ENCODE measurements at regions not wholly inside any gene's neighbourhood (a gene's known extent, or its start where the extent isn't known, plus 50 kb on each side); places are given as distances from the start of the nearest gene placed in this dataset.

DNA sequence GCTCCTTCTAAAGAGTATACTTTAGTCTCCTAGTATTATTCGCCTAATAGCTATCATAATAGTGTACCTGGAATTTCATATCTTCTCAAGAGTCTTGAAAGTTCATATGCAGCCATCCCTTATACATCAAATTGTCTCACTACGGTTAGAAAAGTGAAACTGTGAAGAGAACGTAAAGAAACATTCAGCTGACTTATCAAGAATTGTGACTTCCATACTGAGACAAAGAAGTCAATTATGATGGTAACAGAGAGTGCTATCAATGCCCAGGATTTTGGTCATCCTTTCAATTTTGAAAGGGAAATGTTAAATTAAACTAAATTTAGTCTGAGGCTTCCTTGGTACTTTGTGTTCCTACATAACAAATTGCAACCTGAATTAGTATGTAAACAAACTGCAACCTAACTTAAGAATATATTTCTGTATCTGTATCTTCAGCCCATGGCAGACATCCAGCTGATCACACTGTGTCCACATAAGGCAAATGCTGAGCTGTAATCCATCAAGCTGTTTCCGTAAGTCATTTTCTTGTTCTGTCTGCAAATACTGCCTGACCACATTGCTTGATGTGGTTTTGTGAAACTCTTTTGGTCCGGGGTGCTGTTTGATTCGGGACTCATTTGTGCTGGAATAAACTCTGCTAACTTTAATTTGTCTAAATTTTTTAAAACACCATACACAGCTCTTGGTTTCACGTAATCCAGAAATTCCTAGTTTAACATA is 469.6 kb downstream of the SI start:
- intact Hi-C loops (cut with micrococcal nuclease) = no loop called here
- Histone ChIP-seq H3K79me2 (ENCODE audit: insufficient read depth, low read length) (no peaks in the 10 kb centered on the region), H3K4me2 (ENCODE audit: low read length) (no peak overlapping the region), H3K9me2 (ENCODE audit: insufficient read depth) (no peaks in the 10 kb centered on the region; the same call in 1 of the 2 replicates), H3K9me3 (ENCODE audit: control insufficient read depth in 1 of 2, insufficient read depth in 1 of 2, low read depth in 1 of 2, low read length in 2 of 2) (no peaks in the 10 kb centered on the region), H3K27me3 (ENCODE audit: insufficient read depth, low read length) (no peaks in the 10 kb centered on the region), H3K9ac (ENCODE audit: low read length) (no peak overlapping the region), H4K20me1 (ENCODE audit: insufficient read depth) (no peaks in the 10 kb centered on the region), H3K4me3 (replicated peaks in 1 of 2; ENCODE audit: low read depth in 1 of 2, low read length in 2 of 2) (no peak overlapping the region), H2AFZ (ENCODE audit: low read depth, low read length, poor library complexity, severe bottlenecking) (no peak overlapping the region), H3K36me3 (ENCODE audit: control insufficient read depth in 1 of 2, insufficient read depth in 2 of 2, low read length in 2 of 2) (no peaks in the 10 kb centered on the region), H3K27ac (ENCODE audit: low read depth, low read length) (no peak overlapping the region), H3K4me1 (ENCODE audit: control insufficient read depth in 1 of 2, insufficient read depth in 2 of 2, low read length in 2 of 2) (no peaks in the 10 kb centered on the region)
- ATAC-seq (no peak), DNase-seq (ENCODE audit: low read depth, low spot score) (no peak)
- TF ChIP-seq, protein P1, sequence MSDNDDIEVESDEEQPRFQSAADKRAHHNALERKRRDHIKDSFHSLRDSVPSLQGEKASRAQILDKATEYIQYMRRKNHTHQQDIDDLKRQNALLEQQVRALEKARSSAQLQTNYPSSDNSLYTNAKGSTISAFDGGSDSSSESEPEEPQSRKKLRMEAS (IDR thresholded peaks at IDR 0.05) = no peak
- TF ChIP-seq CBX3 (IDR thresholded peaks at IDR 0.05; ENCODE audit: low read depth) (no peak), ZNF274 (IDR thresholded peaks at IDR 0.05; ENCODE audit: low read depth, low read length) (no peak), JUND (IDR thresholded peaks at IDR 0.05) (no peak), EZH2 (IDR thresholded peaks at IDR 0.05) (no peak)
- RAD21 ChIA-PET (ENCODE audit: low non-redundant PET in 1 of 2, low total read pairs in 2 of 2, uncharacterized antibody in 2 of 2, unreplicated experiment in 2 of 2) = no interaction called here
- POLR2A ChIA-PET = no interaction called here
- CTCF ChIA-PET = no interaction called here
- BruUV-seq (replicated peaks) = no TSS peak

DNA sequence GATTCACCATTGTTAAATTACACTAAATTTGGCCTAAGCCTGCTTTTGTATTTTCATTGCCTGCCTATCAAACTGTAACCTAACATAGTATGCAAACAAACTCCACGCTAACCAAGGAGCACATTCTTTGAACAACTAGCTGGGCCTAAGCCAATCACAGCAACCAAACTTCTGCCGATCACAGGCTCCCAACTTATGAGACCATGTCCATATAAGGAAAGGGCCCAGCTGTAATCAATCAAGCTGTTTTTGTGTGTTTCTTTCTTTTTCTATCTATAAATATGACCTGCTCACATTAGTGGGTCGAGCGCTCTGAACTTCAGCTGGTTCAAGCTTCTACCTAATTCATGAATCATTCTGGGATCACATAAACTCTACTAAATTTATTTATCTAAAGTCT is 473.6 kb downstream of the SI start:
- no peak for DNase-seq (ENCODE audit: low read depth, low spot score)
- POLR2A ChIA-PET = no interaction called here
- TF ChIP-seq ELF1 (IDR thresholded peaks at IDR 0.05; ENCODE audit: borderline replicate concordance, low read depth) (no peak), SIN3A (IDR thresholded peaks at IDR 0.05; ENCODE audit: low read depth) (no peak), YY1 (IDR thresholded peaks at IDR 0.05; ENCODE audit: extremely low read depth, insufficient replicate concordance, low read depth, low read length) (no peak), JUND (IDR thresholded peaks at IDR 0.05) (no peak), CEBPB (IDR thresholded peaks at IDR 0.05; ENCODE audit: low read depth) (no peak), EZH2phosphoT487 (IDR thresholded peaks at IDR 0.05; ENCODE audit: borderline replicate concordance) (no peak), RAD21 (IDR thresholded peaks at IDR 0.05; ENCODE audit: low read depth) (no peak), FOSL1 (IDR thresholded peaks at IDR 0.05; ENCODE audit: low read depth) (no peak), TCF7L2 (IDR thresholded peaks at IDR 0.05; ENCODE audit: borderline replicate concordance, extremely low read depth, insufficient read depth, insufficient read length) (no peak), POLR2AphosphoS5 (IDR thresholded peaks at IDR 0.05; ENCODE audit: low read depth, low read length) (no peak), EZH2 (IDR thresholded peaks at IDR 0.05) (no peak), ZNF274 (IDR thresholded peaks at IDR 0.05; ENCODE audit: low read depth, low read length) (no peak)
- TF ChIP-seq, protein P2, sequence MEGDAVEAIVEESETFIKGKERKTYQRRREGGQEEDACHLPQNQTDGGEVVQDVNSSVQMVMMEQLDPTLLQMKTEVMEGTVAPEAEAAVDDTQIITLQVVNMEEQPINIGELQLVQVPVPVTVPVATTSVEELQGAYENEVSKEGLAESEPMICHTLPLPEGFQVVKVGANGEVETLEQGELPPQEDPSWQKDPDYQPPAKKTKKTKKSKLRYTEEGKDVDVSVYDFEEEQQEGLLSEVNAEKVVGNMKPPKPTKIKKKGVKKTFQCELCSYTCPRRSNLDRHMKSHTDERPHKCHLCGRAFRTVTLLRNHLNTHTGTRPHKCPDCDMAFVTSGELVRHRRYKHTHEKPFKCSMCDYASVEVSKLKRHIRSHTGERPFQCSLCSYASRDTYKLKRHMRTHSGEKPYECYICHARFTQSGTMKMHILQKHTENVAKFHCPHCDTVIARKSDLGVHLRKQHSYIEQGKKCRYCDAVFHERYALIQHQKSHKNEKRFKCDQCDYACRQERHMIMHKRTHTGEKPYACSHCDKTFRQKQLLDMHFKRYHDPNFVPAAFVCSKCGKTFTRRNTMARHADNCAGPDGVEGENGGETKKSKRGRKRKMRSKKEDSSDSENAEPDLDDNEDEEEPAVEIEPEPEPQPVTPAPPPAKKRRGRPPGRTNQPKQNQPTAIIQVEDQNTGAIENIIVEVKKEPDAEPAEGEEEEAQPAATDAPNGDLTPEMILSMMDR (IDR thresholded peaks at IDR 0.05 in 2 of 3, conservative IDR thresholded peaks at IDR 0.05 in 1 of 3; ENCODE audit: borderline replicate concordance in 1 of 3, insufficient read depth in 1 of 3, low read depth in 2 of 3, low read length in 2 of 3) = no peak
- TF ChIP-seq, protein P3, sequence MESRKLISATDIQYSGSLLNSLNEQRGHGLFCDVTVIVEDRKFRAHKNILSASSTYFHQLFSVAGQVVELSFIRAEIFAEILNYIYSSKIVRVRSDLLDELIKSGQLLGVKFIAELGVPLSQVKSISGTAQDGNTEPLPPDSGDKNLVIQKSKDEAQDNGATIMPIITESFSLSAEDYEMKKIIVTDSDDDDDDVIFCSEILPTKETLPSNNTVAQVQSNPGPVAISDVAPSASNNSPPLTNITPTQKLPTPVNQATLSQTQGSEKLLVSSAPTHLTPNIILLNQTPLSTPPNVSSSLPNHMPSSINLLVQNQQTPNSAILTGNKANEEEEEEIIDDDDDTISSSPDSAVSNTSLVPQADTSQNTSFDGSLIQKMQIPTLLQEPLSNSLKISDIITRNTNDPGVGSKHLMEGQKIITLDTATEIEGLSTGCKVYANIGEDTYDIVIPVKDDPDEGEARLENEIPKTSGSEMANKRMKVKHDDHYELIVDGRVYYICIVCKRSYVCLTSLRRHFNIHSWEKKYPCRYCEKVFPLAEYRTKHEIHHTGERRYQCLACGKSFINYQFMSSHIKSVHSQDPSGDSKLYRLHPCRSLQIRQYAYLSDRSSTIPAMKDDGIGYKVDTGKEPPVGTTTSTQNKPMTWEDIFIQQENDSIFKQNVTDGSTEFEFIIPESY (IDR thresholded peaks at IDR 0.05; ENCODE audit: extremely low read depth, insufficient replicate concordance, low read length) = no peak
- TF ChIP-seq, protein P1 (IDR thresholded peaks at IDR 0.05) = no peak

More for the DNA sequence above, 473.6 kb downstream of the SI start:
- RAD21 ChIA-PET (ENCODE audit: low non-redundant PET in 1 of 2, low total read pairs in 2 of 2, uncharacterized antibody in 2 of 2, unreplicated experiment in 2 of 2) = no interaction called here
- ATAC-seq = no peak
- no peaks in the 10 kb centered on the region; the same call in 1 of the 2 replicates for H3K9me2 ChIP-seq (ENCODE audit: insufficient read depth)
- no TSS peak for BruUV-seq (replicated peaks)
- H3K27me3 ChIP-seq (ENCODE audit: insufficient read depth, low read length) = no peaks in the 10 kb centered on the region
- intact Hi-C loops (cut with micrococcal nuclease) = no loop called here
- CTCF ChIA-PET = no interaction called here
- H3K9me3 ChIP-seq (ENCODE audit: control insufficient read depth in 1 of 2, insufficient read depth in 1 of 2, low read depth in 1 of 2, low read length in 2 of 2) = no peaks in the 10 kb centered on the region
- no peak overlapping the region for H3K9ac ChIP-seq (ENCODE audit: low read length)
- no peaks in the 10 kb centered on the region for H3K79me2 ChIP-seq (ENCODE audit: insufficient read depth, low read length)
- no peak overlapping the region for H3K4me2 ChIP-seq (ENCODE audit: low read length)
- no peaks in the 10 kb centered on the region for H4K20me1 ChIP-seq (ENCODE audit: insufficient read depth)
- H3K4me1 ChIP-seq (ENCODE audit: control insufficient read depth in 1 of 2, insufficient read depth in 2 of 2, low read length in 2 of 2) = no peaks in the 10 kb centered on the region
- H2AFZ ChIP-seq (ENCODE audit: low read depth, low read length, poor library complexity, severe bottlenecking) = no peak overlapping the region
- H3K4me3 ChIP-seq (replicated peaks in 1 of 2; ENCODE audit: low read depth in 1 of 2, low read length in 2 of 2) = no peak overlapping the region
- H3K36me3 ChIP-seq (ENCODE audit: control insufficient read depth in 1 of 2, insufficient read depth in 2 of 2, low read length in 2 of 2) = no peaks in the 10 kb centered on the region
- no peak overlapping the region for H3K27ac ChIP-seq (ENCODE audit: low read depth, low read length)

Data from HCT116 (cell line).